ENCODE measurements at regions not wholly inside any gene's neighbourhood (a gene's known extent, or its start where the extent isn't known, plus 50 kb on each side); places are given as distances from the start of the nearest gene placed in this dataset.
A peak's percentile ranks its signal among the peaks of the same experiment; 100 is the strongest.

- no peak for TF ChIP-seq CTCF (IDR thresholded peaks at IDR 0.05; ENCODE audit: low read depth, low read length)
- in situ Hi-C loops (cut with HindIII; ENCODE audit: low sequenced_read_pairs): no loop called here
- peak; percentile 86 for DNase-seq (ENCODE audit: low read depth, low spot score)
- H3K4me3 ChIP-seq (ENCODE audit: low read depth, low read length): no peak overlapping the region
These were observed 465.9 kb upstream of the TBX3 start for GRCh38 chr12:115149685-115150378.

DNA sequence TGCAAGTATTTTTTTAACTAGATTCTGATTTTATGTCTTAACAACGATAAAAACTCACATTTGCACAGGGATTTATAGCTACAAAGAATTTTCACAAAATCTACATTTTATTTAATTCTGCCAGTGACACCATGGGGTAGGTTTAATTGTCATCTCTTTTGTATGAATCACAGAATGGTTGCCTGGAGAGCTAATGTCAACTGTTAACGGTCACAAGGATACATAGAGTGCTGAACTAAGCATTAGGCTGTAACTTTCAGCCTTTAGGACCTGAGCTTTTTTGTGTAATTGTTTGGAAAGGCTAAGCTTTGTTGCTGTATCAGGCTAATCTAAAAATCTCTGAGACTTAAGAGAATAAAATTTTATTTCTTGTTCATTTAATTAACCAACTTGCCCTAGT, 465.3 kb upstream of the TBX3 start:
- in situ Hi-C loops (cut with HindIII; ENCODE audit: low sequenced_read_pairs): no loop called here
- H3K4me3 ChIP-seq (ENCODE audit: low read depth, low read length): no peak overlapping the region
- TF ChIP-seq CTCF (IDR thresholded peaks at IDR 0.05; ENCODE audit: low read depth, low read length): no peak
- no peak for DNase-seq (ENCODE audit: low read depth, low spot score)

DNA sequence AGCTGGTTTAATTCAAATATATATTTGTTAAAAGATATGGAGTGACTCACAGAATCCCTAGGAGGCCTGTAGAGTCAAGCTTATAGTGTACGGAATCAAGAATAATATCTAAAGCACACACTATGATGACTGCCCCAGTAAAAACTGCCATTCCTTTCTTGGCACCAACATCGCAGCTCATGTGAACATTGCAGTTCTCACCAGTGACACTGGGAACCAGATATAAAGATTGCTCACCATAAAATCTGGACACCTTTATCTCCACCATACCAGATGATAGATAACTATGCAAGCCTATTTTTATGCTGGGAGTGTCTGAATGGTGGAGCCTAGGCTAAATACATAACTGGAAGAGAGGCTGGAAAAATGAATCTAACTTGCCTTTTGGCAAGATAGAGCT, 463.9 kb upstream of the TBX3 start:
- no peak for TF ChIP-seq CTCF (IDR thresholded peaks at IDR 0.05; ENCODE audit: low read depth, low read length)
- H3K4me3 ChIP-seq (ENCODE audit: low read depth, low read length): no peak overlapping the region
- in situ Hi-C loops (cut with HindIII; ENCODE audit: low sequenced_read_pairs): no loop called here
- no peak for DNase-seq (ENCODE audit: low read depth, low spot score)

- DNase-seq (ENCODE audit: low read depth, low spot score): no peak
- in situ Hi-C loops (cut with HindIII; ENCODE audit: low sequenced_read_pairs): no loop called here
- no peak overlapping the region for H3K4me3 ChIP-seq (ENCODE audit: low read depth, low read length)
- TF ChIP-seq CTCF (IDR thresholded peaks at IDR 0.05; ENCODE audit: low read depth, low read length): no peak
These were observed 462.5 kb upstream of the TBX3 start for GRCh38 chr12:115146453-115146852.

- no peak overlapping the region for H3K4me3 ChIP-seq (ENCODE audit: low read depth, low read length)
- no peak for TF ChIP-seq CTCF (IDR thresholded peaks at IDR 0.05; ENCODE audit: low read depth, low read length)
- no peak for DNase-seq (ENCODE audit: low read depth, low spot score)
- in situ Hi-C loops (cut with HindIII; ENCODE audit: low sequenced_read_pairs): no loop called here
These were observed 460.4 kb upstream of the TBX3 start for GRCh38 chr12:115144425-115144824.

GRCh38 chr12:115140981-115141655, 457.1 kb upstream of the TBX3 start:
- DNase-seq (ENCODE audit: low read depth, low spot score): no peak
- TF ChIP-seq CTCF (IDR thresholded peaks at IDR 0.05; ENCODE audit: low read depth, low read length): no peak
- H3K4me3 ChIP-seq (ENCODE audit: low read depth, low read length): no peak overlapping the region
- in situ Hi-C loops (cut with HindIII; ENCODE audit: low sequenced_read_pairs): no loop called here

All from astrocyte of the spinal cord (primary cell).